ENCODE measurements at regions not wholly inside any gene's neighbourhood (a gene's known extent, or its start where the extent isn't known, plus 50 kb on each side); places are given as distances from the start of the nearest gene placed in this dataset.

- DNase-seq (ENCODE audit: low read depth), result peak; percentile 95
Observed at GRCh38 chr3:72345237-72345878, 502.9 kb downstream of the SHQ1 start.

GRCh38 chr3:72344647-72345046 lies 503.6 kb downstream of the SHQ1 start:
- DNase-seq (ENCODE audit: low read depth), result peak; percentile 68

GRCh38 chr3:72344236-72344635 lies 504.0 kb downstream of the SHQ1 start:
- peak; percentile 64 for DNase-seq (ENCODE audit: low read depth)

- peak; percentile 78 for DNase-seq (ENCODE audit: low read depth)
Observed at GRCh38 chr3:72343078-72343477, 505.2 kb downstream of the SHQ1 start.

- DNase-seq (ENCODE audit: low read depth), result no peak
Observed at GRCh38 chr3:72342450-72342849, 505.8 kb downstream of the SHQ1 start.

GRCh38 chr3:72341920-72342319 lies 506.3 kb downstream of the SHQ1 start:
- no peak for DNase-seq (ENCODE audit: low read depth)

GRCh38 chr3:72341380-72341770 lies 506.9 kb downstream of the SHQ1 start:
- no peak for DNase-seq (ENCODE audit: low read depth)

- no peak for DNase-seq (ENCODE audit: low read depth)
Observed at GRCh38 chr3:72340476-72341379, 507.5 kb downstream of the SHQ1 start.

GRCh38 chr3:72340056-72340455 lies 508.2 kb downstream of the SHQ1 start:
- no peak for DNase-seq (ENCODE audit: low read depth)

- DNase-seq (ENCODE audit: low read depth), result no peak
Observed at GRCh38 chr3:72339670-72340030, 508.6 kb downstream of the SHQ1 start.

GRCh38 chr3:72338942-72339669 lies 509.1 kb downstream of the SHQ1 start:
- DNase-seq (ENCODE audit: low read depth), result peak; percentile 98

- DNase-seq (ENCODE audit: low read depth), result no peak
Observed at GRCh38 chr3:72338082-72338941, 509.9 kb downstream of the SHQ1 start.

- DNase-seq (ENCODE audit: low read depth), result no peak
Observed at GRCh38 chr3:72337480-72337855, 510.8 kb downstream of the SHQ1 start.

- DNase-seq (ENCODE audit: low read depth), result no peak
Observed at GRCh38 chr3:72336821-72337479, 511.3 kb downstream of the SHQ1 start.

GRCh38 chr3:72336114-72336651 lies 512.1 kb downstream of the SHQ1 start:
- DNase-seq (ENCODE audit: low read depth), result no peak

GRCh38 chr3:72335458-72336095 lies 512.7 kb downstream of the SHQ1 start:
- no peak for DNase-seq (ENCODE audit: low read depth)

- peak; percentile 76 for DNase-seq (ENCODE audit: low read depth)
Observed at GRCh38 chr3:72334681-72335457, 513.4 kb downstream of the SHQ1 start.

- peak; percentile 63 for DNase-seq (ENCODE audit: low read depth)
Observed at GRCh38 chr3:72332689-72333088, 515.6 kb downstream of the SHQ1 start.

GRCh38 chr3:72332036-72332435 lies 516.2 kb downstream of the SHQ1 start:
- DNase-seq (ENCODE audit: low read depth), result no peak

- DNase-seq (ENCODE audit: low read depth), result no peak
Observed at GRCh38 chr3:72331076-72331475, 517.2 kb downstream of the SHQ1 start.
